Loucy (cell line): ENCODE measurements at regions not wholly inside any gene's neighbourhood (a gene's known extent, or its start where the extent isn't known, plus 50 kb on each side); places are given as distances from the start of the nearest gene placed in this dataset.

Experiments used
- H2AFZ ChIP-seq: fragments of 200-600 bp; sonication (generic); 2 replicates; pipeline ENCODE4 v1.6.0; 2016; ENCODE audit warnings: antibody characterized with exemption, mild to moderate bottlenecking, low read length, moderate library complexity
- H3F3A ChIP-seq: fragments of 200-600 bp; 2 replicates; pipeline ENCODE4 v1.6.0; 2016; ENCODE audit warnings: antibody characterized with exemption, low read depth, mild to moderate bottlenecking
- H3K27me3 ChIP-seq: fragments of 200-600 bp; sonication (generic); 2 replicates; pipeline ENCODE4 v1.6.1; 2014; ENCODE audit warnings: low read length, mild to moderate bottlenecking; ENCODE audit not compliant: insufficient read depth, poor library complexity, severe bottlenecking
- H3K36me3 ChIP-seq: fragments of 200-600 bp; sonication (generic); 2 replicates; pipeline ENCODE4 v1.6.1; 2016; ENCODE audit warnings: low read length; ENCODE audit not compliant: insufficient read depth
- H3K4me1 ChIP-seq: fragments of 200-600 bp; sonication (generic); 2 replicates; pipeline ENCODE4 v1.5.1; 2014; ENCODE audit warnings: low read length, mild to moderate bottlenecking; ENCODE audit not compliant: insufficient read depth, poor library complexity, severe bottlenecking
- H3K4me2 ChIP-seq: fragments of 200-600 bp; sonication (generic); 2 replicates; pipeline ENCODE4 v1.6.0; 2014; ENCODE audit warnings: antibody characterized with exemption, low read length, low read depth, mild to moderate bottlenecking; ENCODE audit not compliant: poor library complexity, severe bottlenecking
- H3K4me3 ChIP-seq: fragments of 200-600 bp; sonication (generic); 2 replicates; pipeline ENCODE4 v1.5.1; 2014; ENCODE audit warnings: low read length, mild to moderate bottlenecking, mixed read lengths; ENCODE audit not compliant: poor library complexity, severe bottlenecking
- H3K79me2 ChIP-seq: fragments of 200-600 bp; sonication (generic); 2 replicates; pipeline ENCODE4 v1.6.1; 2014; ENCODE audit warnings: low read length; ENCODE audit not compliant: insufficient read depth
- H3K9ac ChIP-seq: fragments of 200-600 bp; sonication (generic); 2 replicates; pipeline ENCODE4 v1.6.0; 2014; ENCODE audit warnings: mild to moderate bottlenecking, low read depth, low read length, moderate library complexity; ENCODE audit not compliant: poor library complexity, severe bottlenecking
- H3K9me2 ChIP-seq: fragments of 200-600 bp; sonication (generic); replicated peaks from 2 replicates; pipeline ENCODE4 v1.6.1; 2016; ENCODE audit warnings: low read depth, low read length, mixed read lengths
- H3K9me3 ChIP-seq: fragments of 200-600 bp; sonication (generic); 2 replicates; pipeline ENCODE4 v1.6.1; 2014; ENCODE audit warnings: mild to moderate bottlenecking, antibody characterized with exemption, low read length, low read depth; ENCODE audit not compliant: insufficient read depth
- H4K20me1 ChIP-seq: fragments of 200-600 bp; sonication (generic); 2 replicates; pipeline ENCODE4 v1.6.0; 2014; ENCODE audit warnings: antibody characterized with exemption, low read length, mild to moderate bottlenecking; ENCODE audit not compliant: insufficient read depth, poor library complexity, severe bottlenecking
- CTCF ChIP-seq: fragments of 200-600 bp; sonication (generic); conservative IDR thresholded peaks from 2 replicates; pipeline ENCODE4 v1.5.1; 2014; ENCODE audit warnings: mild to moderate bottlenecking, antibody characterized with exemption, low read length
- EZH2phosphoT487 ChIP-seq: fragments of 200-600 bp; IDR thresholded peaks from 2 replicates; pipeline ENCODE4 v1.6.1; 2018; ENCODE audit warnings: antibody characterized with exemption, mild to moderate bottlenecking, moderate library complexity, borderline replicate concordance

- no peaks in the 10 kb centered on the region for H3K9me2 ChIP-seq
- H3K4me3 ChIP-seq: no peak overlapping the region
- no peaks in the 10 kb centered on the region for H4K20me1 ChIP-seq
- no peak overlapping the region for H3K4me2 ChIP-seq
- H3K4me1 ChIP-seq: no peaks in the 10 kb centered on the region
- no peaks in the 10 kb centered on the region for H3F3A ChIP-seq
- H3K27me3 ChIP-seq: no peaks in the 10 kb centered on the region
- H3K36me3 ChIP-seq: no peaks in the 10 kb centered on the region
- H3K79me2 ChIP-seq: no peaks in the 10 kb centered on the region
- no peaks in the 10 kb centered on the region for H3K9me3 ChIP-seq
- TF ChIP-seq EZH2phosphoT487 (no peak), CTCF (no peak)
- H2AFZ ChIP-seq: no peak overlapping the region
- no peak overlapping the region for H3K9ac ChIP-seq
Observed at GRCh38 chr14:85175556-85175955, 354.4 kb upstream of the FLRT2 start.

GRCh38 chr14:85178864-85179263 lies 351.1 kb upstream of the FLRT2 start:
- TF ChIP-seq EZH2phosphoT487: no peak
- no peak for TF ChIP-seq CTCF
- no peak overlapping the region for H3K9ac ChIP-seq
- H3K4me2 ChIP-seq: no peak overlapping the region

DNA sequence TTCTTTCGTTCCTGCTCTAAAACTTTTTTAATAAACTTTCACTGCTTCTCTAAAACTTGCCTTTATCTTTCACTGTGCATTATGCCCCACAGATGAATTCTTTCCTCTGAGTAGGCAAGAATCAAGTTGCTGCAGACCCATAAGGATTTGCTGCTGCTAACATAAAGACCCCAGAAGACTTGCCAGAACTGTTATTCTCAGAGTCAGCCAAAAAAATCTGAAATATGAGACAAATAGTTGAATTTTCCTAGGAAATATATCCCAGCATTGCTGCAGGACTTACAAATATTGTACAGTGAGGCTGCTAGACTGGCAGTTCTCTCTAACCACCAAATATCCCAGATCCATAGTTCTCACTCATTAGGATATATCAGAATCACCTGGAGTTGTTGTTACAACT lies 349.1 kb upstream of the FLRT2 start:
- no peak overlapping the region for H2AFZ ChIP-seq
- H3K4me3 ChIP-seq: no peak overlapping the region
- H3K4me2 ChIP-seq: no peak overlapping the region
- H3K9ac ChIP-seq: no peak overlapping the region
- H3K36me3 ChIP-seq: no peaks in the 10 kb centered on the region
- H4K20me1 ChIP-seq: no peaks in the 10 kb centered on the region
- no peak for TF ChIP-seq CTCF
- no peak for TF ChIP-seq EZH2phosphoT487
- no peaks in the 10 kb centered on the region for H3K9me3 ChIP-seq
- H3K9me2 ChIP-seq: no peaks in the 10 kb centered on the region
- no peaks in the 10 kb centered on the region for H3K79me2 ChIP-seq
- no peaks in the 10 kb centered on the region for H3F3A ChIP-seq
- no peaks in the 10 kb centered on the region for H3K27me3 ChIP-seq
- peaks cover 8% of the 10 kb centered on the region for H3K4me1 ChIP-seq

More at GRCh38 chr14:85178864-85179263, 351.1 kb upstream of the FLRT2 start:
- Histone ChIP-seq H3K4me1 (no peaks in the 10 kb centered on the region), H3K79me2 (no peaks in the 10 kb centered on the region), H4K20me1 (no peaks in the 10 kb centered on the region), H2AFZ (no peak overlapping the region), H3K36me3 (no peaks in the 10 kb centered on the region), H3F3A (no peaks in the 10 kb centered on the region), H3K4me3 (no peak overlapping the region), H3K9me3 (no peaks in the 10 kb centered on the region), H3K9me2 (no peaks in the 10 kb centered on the region), H3K27me3 (no peaks in the 10 kb centered on the region)
